HG02678 (cell line): ENCODE measurements at regions not wholly inside any gene's neighbourhood (a gene's known extent, or its start where the extent isn't known, plus 50 kb on each side); places are given as distances from the start of the nearest gene placed in this dataset.

Source experiments
- ATAC-seq: cut with Tn5 transposase; IDR thresholded peaks from one replicate; pipeline ENCODE4 v1.9.1; 2021; ENCODE audit warnings: mild to moderate bottlenecking, moderate library complexity; ENCODE audit not compliant: unreplicated experiment

DNA sequence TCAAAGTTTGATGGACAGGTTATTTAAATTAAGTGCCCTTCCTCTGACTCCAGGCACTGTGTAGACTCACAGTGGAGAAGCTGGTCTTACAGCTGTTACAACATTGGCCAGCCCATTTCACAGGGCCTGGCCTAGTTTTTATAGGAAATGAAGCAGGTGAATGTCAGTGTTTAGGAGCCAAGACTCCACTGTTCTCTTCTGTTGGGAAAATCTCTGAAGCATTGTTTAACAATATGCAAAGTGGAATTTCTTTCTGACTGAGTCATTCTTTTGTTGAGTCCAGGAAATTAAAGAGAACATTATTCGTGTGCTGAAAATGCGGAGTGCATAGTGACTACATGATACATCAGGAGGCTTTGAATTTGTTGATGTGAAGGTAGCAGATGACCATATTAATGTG is 64.7 kb downstream of the ARRDC4 start:
- ATAC-seq = no peak

- no peak for ATAC-seq
Measured at GRCh38 chr15:98034731-98035130, 74.2 kb downstream of the ARRDC4 start.

DNA sequence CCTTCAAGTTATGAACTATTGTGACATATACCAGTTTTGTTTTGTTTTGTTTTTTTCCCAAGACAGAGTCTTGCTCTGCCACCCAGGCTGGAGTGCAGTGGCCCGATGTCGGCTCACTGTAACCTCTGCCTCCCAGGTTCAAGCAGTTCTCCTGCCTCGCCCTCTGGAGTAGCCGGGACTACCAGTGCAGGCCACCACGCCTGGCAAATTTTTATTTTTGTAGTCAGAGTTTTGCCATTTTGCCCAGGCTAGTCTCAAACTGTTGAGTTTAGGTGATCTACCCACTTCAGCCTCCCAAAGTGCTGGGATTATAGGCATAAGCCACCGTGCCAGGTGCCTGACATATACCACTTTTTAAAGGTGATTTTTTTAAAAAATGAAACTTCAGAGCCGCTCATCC is 74.6 kb downstream of the ARRDC4 start:
- no peak for ATAC-seq

DNA sequence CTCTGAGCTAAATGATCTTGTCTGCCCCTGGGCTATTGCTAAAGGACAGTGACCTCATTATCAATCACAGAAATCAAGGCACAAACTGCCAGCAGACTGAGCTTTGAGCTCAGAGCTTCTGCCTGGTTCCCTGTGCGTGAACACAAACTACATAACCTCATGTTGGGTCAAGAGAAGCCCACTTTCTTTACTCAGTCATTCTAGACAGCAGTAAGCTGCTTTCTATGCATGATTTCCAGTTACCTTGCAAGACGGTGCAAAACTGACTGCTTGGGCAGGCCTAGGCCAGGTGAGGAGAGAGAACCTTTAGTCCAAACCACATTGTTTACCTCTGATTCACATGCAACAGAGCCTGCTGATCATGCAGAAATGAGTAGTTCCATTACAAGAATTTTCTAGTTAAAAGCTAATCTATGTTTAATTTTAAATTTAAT is 75.1 kb downstream of the ARRDC4 start:
- no peak for ATAC-seq

GRCh38 chr15:98039596-98039995 is 79.1 kb downstream of the ARRDC4 start:
- ATAC-seq = no peak

DNA sequence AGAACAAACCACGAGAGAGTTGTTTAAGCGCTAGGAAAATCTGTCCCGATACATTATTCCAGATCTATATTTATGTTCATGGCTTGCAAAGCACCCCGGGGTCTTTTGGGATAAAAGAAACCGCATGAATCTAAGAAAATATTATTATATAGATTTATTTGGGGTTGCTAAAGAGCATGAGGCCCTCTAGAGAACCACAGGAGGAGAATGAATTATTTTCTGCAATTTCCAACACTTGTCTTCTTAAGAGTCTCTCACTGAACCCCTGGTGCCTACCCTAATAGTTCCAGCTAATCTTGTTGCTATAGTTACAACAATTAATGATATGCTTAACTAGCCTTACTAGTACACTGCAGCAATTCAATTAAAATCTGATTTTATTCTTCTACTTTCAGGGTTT is 79.6 kb downstream of the ARRDC4 start:
- no peak for ATAC-seq

DNA sequence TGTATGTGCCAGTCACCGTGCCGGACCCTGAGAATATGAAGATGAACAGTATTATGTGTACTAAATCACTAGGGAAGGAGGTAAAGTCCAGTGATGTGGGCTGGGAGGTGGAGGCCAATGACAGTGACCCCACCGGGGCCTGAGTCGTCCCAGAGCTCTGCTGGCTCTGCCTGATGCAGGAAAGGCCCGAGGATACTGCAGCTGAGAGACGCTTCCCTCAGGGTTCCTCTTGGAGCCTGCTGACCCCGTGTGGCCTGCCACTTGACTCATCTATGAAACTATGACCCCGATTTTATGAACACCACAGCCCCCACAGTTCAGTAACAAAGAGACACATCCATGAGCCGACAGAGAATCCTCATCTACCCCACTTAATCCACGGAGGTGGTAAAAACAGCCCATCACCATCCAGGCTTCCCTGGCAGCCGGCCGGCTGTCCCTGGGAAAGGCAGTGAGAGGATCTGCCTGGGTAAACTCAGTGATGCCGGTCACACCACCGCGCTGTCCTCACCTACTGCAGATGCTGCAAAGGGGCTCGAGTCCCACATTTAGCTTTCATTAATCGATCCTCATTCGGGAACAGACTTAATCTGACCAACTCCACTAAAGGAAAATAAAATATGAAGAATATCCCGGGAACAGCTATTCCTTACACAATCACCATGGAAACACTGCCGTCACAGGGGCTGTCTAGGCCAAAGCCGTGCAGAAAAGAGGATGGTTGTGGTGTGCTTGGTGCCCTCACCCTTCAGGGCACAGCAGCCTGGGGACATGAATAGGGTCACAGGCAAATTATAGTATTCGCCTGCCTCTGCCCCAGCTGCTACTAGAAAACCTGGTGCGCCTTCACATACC is 82.9 kb downstream of the ARRDC4 start:
- no peak for ATAC-seq

- no peak for ATAC-seq
Measured at GRCh38 chr15:98051734-98052133, 91.2 kb downstream of the ARRDC4 start.

DNA sequence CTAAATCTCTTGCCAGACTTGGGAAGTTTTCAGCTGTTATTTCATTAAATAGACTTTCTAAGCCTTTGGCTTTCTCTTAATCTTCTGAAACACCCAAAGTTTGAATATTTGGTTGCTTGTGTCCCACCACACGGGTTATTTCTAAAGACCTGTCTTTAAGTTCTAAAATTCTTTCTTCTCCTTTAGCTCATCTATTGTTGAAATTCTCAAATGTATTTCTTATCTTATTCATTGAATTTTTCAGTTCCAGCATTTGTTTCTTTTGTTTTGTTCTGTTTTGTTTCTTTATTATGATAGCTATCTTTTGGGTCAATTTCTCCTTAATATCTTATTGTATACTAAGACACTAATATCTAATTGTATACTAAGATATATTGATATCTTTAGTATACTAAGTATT is 97.0 kb downstream of the ARRDC4 start:
- no peak for ATAC-seq

DNA sequence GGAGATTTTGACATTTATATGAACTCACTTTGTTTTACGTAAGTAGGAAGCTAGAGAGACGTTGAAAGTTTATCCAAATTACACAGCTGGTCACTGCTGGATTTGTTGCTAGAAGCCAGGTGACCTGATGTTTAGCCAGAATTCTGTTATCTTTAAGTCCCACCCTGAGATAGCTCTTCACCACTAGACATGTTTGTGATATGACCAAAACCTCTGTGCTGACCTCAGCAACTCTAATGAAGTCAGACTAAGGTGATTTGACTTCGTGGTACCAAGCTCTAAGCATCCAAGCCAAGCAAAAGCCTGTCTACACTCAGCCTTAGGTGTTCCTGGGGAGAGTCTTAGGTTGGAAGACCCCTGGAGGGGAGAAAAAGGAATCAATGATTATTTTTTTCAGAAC is 102.4 kb downstream of the ARRDC4 start:
- ATAC-seq = no peak

GRCh38 chr15:98063315-98063714 is 102.8 kb downstream of the ARRDC4 start:
- ATAC-seq = no peak

GRCh38 chr15:98063871-98064270 is 103.4 kb downstream of the ARRDC4 start:
- ATAC-seq = no peak

- ATAC-seq = no peak
Measured at GRCh38 chr15:98067339-98067738, 106.8 kb downstream of the ARRDC4 start.

- ATAC-seq = no peak
Measured at GRCh38 chr15:98069256-98069655, 108.8 kb downstream of the ARRDC4 start.

DNA sequence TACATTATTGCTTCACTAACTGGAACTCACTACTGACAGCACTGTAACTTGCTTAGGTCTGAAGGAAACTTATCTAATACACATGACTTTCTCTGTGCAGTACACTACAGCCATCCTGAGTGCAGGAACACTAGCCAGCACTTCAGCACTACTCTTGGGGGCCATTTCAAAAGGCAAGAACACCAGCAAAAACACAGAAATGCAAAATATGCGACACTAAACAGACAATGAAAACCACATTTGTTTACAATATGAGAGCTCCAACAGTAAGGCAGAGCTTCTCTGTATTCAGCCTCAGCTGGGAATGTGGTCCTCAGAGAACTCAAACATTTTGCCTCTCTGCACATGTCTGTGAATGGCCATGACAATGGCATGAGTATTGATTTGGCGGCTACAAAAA is 109.6 kb downstream of the ARRDC4 start:
- ATAC-seq = no peak

- no peak for ATAC-seq
Measured at GRCh38 chr15:98071786-98072185, 111.3 kb downstream of the ARRDC4 start.

- ATAC-seq = no peak
Measured at GRCh38 chr15:98075441-98075840, 114.9 kb downstream of the ARRDC4 start.

GRCh38 chr15:98076021-98076816 is 115.7 kb downstream of the ARRDC4 start:
- ATAC-seq = no peak

- no peak for ATAC-seq
Measured at GRCh38 chr15:98077186-98077585, 116.7 kb downstream of the ARRDC4 start.

DNA sequence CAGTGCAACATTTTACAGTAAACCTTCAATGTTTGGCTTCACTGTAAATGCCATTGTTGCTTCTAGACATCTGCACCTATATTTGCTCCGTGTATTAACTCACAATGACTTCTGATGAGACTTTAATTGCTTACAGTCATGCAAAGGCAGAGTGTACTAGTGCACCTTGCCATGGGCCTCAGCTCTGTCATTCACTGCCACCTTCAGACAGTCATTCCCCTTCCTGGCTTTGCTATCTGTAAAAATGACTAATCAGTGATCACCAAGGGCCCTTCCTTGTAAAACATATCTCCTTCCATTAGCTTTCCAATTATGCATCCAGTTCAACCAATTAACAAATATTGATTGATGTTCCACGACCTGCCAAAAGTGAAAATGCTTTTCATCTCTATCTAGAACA is 120.3 kb downstream of the ARRDC4 start:
- ATAC-seq = no peak

GRCh38 chr15:98083203-98083910 is 122.9 kb downstream of the ARRDC4 start:
- no peak for ATAC-seq
